B cell (primary cell): ENCODE measurements at regions not wholly inside any gene's neighbourhood (a gene's known extent, or its start where the extent isn't known, plus 50 kb on each side); places are given as distances from the start of the nearest gene placed in this dataset.

Experiments used
- ATAC-seq: fragments of 200-7000 bp; cut with Tn5 transposase; one replicate; pipeline ENCODE4 v1.10.0; 2021; ENCODE audit warnings: low read depth, mild to moderate bottlenecking, moderate number of reproducible peaks, moderate library complexity
- CTCF ChIA-PET: fragments of 350-600 bp; sonication (Branson Sonifier 250); formaldehyde crosslinking; loops from one replicate; lab custom pipeline; 2021; ENCODE audit warnings: antibody characterized with exemption, inconsistent platforms; lab: Charles Lee
- POLR2A ChIA-PET: fragments of 350-600 bp; sonication (Branson Sonifier 250); formaldehyde crosslinking; loops from one replicate; lab custom pipeline; 2021; ENCODE audit warnings: antibody characterized with exemption; lab: Charles Lee
- DNase-seq: peaks from one replicate; pipeline ENCODE4 v3.0.0; 2013
- H2AFZ ChIP-seq: 2 replicates; pipeline ENCODE4 v1.6.1; 2012; ENCODE audit warnings: mild to moderate bottlenecking, low read depth, low read length; ENCODE audit not compliant: insufficient read depth, poor library complexity, severe bottlenecking
- H3K27ac ChIP-seq, 2 donors: 1 replicate in 1 of 2; 2 replicates in 1 of 2; pipeline ENCODE4 v1.5.1; 2012 to 2013; ENCODE audit warnings: low read length in 2 of 2, mild to moderate bottlenecking in 2 of 2, moderate library complexity in 1 of 2
- H3K27me3 ChIP-seq, 4 experiments: fragments of 200-600 bp in 1 of 4; sonication (generic) in 1 of 4; replicated peaks in 1 of 4; 1 replicate in 2 of 4; 2 replicates in 2 of 4; pipeline versions ENCODE4 v1.6.1 to v1.7.0; 2013 to 2016; ENCODE audit warnings: low read length in 3 of 4, mild to moderate bottlenecking in 2 of 4, mixed read lengths in 1 of 4, moderate library complexity in 1 of 4; ENCODE audit not compliant: insufficient read depth in 4 of 4, control insufficient read depth in 3 of 4; ENCODE audit errors: control extremely low read depth in 1 of 4
- H3K36me3 ChIP-seq, 2 experiments: replicated peaks in 1 of 2; 1 replicate in 1 of 2; 2 replicates in 1 of 2; pipeline versions ENCODE4 v1.6.1 to v1.7.1; 2013; ENCODE audit warnings: low read length in 1 of 2; ENCODE audit not compliant: insufficient read depth in 2 of 2, control insufficient read depth in 1 of 2; ENCODE audit errors: control extremely low read depth in 1 of 2, extremely low read depth in 1 of 2
- H3K4me1 ChIP-seq, 2 donors: fragments of 200-600 bp in 1 of 2; sonication (generic) in 1 of 2; 1 replicate in 1 of 2; 2 replicates in 1 of 2; pipeline versions ENCODE4 v1.5.1 to v1.6.1; 2013 to 2017; ENCODE audit warnings: low read length in 2 of 2; ENCODE audit not compliant: control insufficient read depth in 2 of 2, insufficient read depth in 2 of 2
- H3K4me2 ChIP-seq: replicated peaks from 2 replicates; pipeline ENCODE3; 2012; ENCODE audit warnings: mild to moderate bottlenecking, low read depth, low read length; ENCODE audit not compliant: poor library complexity, severe bottlenecking
- H3K4me3 ChIP-seq, 5 experiments: fragments of 200-600 bp in 1 of 5; sonication (generic) in 1 of 5; 1 replicate in 3 of 5; 2 replicates in 2 of 5; pipeline versions ENCODE4 v1.5.1 to v1.7.0; 2011 to 2016; ENCODE audit warnings: low read length in 4 of 5, mild to moderate bottlenecking in 4 of 5, low read depth in 2 of 5, control low read depth in 1 of 5, moderate library complexity in 1 of 5; ENCODE audit not compliant: insufficient read depth in 1 of 5; ENCODE audit errors: control extremely low read depth in 1 of 5, extremely low read depth in 1 of 5
- H3K79me2 ChIP-seq: fragments of 200-600 bp; sonication (generic); one replicate; pipeline ENCODE4 v1.6.0; 2016; ENCODE audit warnings: low read length; ENCODE audit not compliant: control insufficient read depth, insufficient read depth
- H3K9ac ChIP-seq: fragments of 200-600 bp; sonication (generic); 2 replicates; pipeline ENCODE4 v1.6.1; 2017; ENCODE audit warnings: mild to moderate bottlenecking, low read length, moderate library complexity
- H3K9me3 ChIP-seq, 3 donors: one replicate each; pipeline versions ENCODE4 v1.6.1 to v1.7.1; 2013; ENCODE audit warnings: low read length in 2 of 3; ENCODE audit not compliant: control insufficient read depth in 2 of 3, insufficient read depth in 1 of 3; ENCODE audit errors: control extremely low read depth in 1 of 3
- H4K20me1 ChIP-seq: 2 replicates; pipeline ENCODE4 v1.6.0; 2012; ENCODE audit warnings: mild to moderate bottlenecking, low read length; ENCODE audit not compliant: insufficient read depth, control insufficient read depth, poor library complexity, severe bottlenecking
- H3K27ac Mint-ChIP-seq: one replicate; pipeline ENCODE4 v1.8.0; 2021; ENCODE audit warnings: mixed read lengths
- H3K27me3 Mint-ChIP-seq: one replicate; pipeline ENCODE4 v1.8.0; 2021; ENCODE audit warnings: mixed read lengths
- H3K4me1 Mint-ChIP-seq: one replicate; pipeline ENCODE4 v1.8.0; 2021; ENCODE audit warnings: mixed read lengths
- H3K4me3 Mint-ChIP-seq: one replicate; pipeline ENCODE4 v1.8.0; 2021; ENCODE audit warnings: mixed read lengths
- H3K9me3 Mint-ChIP-seq: one replicate; pipeline ENCODE4 v1.8.0; 2022; ENCODE audit warnings: mixed read lengths; ENCODE audit not compliant: insufficient read depth
- EZH2 ChIP-seq: IDR thresholded peaks from 2 replicates; pipeline ENCODE4 v1.6.1; 2012; ENCODE audit warnings: borderline replicate concordance, low read depth, mild to moderate bottlenecking, moderate library complexity, low read length; ENCODE audit not compliant: insufficient read depth, poor library complexity, severe bottlenecking
- WGBS: methylation state at CpG from one replicate; pipeline ENCODE4 v1.1.5; 2013; ENCODE audit warnings: missing lambda C conversion rate; ENCODE audit not compliant: insufficient coverage; 5-methylcytosine and 5-hydroxymethylcytosine counted together
- intact Hi-C: fragments of 100-400 bp; cut with micrococcal nuclease; formaldehyde crosslinking; loops from one replicate; pipeline ENCODE4 v1.10.0; 2022
- TF ChIP-seq, protein P1 (sequence below): fragments of 200-600 bp; IDR thresholded peaks from one replicate; pipeline ENCODE4 v1.8.0; 2022; ENCODE audit warnings: antibody characterized with exemption, mild to moderate bottlenecking

DNA sequence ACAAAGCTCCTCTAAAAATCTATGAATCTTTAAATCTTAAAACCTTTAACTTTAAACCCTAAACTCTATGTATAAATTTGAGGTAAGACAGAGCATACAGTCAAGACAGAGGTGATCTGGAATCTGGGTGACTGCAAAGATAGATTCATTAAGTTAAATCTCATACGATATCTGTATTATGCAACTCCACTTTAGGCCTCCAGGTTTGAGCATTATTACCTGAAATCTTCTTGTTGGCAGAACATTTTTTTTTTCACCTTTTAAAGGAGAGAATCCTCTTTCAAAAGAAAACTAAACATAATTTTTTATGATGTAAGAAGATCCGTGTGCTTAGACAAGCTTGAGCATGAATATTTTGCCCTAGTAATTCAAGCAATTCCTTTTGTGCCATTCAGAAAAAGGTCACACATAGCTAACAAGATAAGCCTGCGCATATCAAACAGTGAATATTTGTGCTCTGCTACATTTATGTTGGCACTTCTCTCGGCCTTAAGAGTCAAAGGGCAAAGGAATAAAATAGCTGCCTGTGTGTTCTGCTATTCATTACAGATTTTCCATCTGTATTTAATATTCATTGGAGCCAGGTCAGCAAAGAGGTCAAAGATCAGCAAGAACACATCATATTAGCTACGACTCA lies 163.3 kb downstream of the TMTC3 start:
- Histone ChIP-seq H3K79me2 (no peaks in the 10 kb centered on the region), H2AFZ (no peak overlapping the region), H3K9me3 (no peaks in the 10 kb centered on the region), H3K27ac (no peak overlapping the region), H3K9ac (no peak overlapping the region), H3K36me3 (no peaks in the 10 kb centered on the region), H3K4me3 (no peak overlapping the region), H3K27me3 (no peaks in the 10 kb centered on the region), H4K20me1 (no peaks in the 10 kb centered on the region), H3K4me1 (no peaks in the 10 kb centered on the region), H3K4me2 (no peak overlapping the region)
- CTCF ChIA-PET: no interaction called here
- intact Hi-C loops: no loop called here
- no peak for TF ChIP-seq EZH2
- TF ChIP-seq, protein P1, sequence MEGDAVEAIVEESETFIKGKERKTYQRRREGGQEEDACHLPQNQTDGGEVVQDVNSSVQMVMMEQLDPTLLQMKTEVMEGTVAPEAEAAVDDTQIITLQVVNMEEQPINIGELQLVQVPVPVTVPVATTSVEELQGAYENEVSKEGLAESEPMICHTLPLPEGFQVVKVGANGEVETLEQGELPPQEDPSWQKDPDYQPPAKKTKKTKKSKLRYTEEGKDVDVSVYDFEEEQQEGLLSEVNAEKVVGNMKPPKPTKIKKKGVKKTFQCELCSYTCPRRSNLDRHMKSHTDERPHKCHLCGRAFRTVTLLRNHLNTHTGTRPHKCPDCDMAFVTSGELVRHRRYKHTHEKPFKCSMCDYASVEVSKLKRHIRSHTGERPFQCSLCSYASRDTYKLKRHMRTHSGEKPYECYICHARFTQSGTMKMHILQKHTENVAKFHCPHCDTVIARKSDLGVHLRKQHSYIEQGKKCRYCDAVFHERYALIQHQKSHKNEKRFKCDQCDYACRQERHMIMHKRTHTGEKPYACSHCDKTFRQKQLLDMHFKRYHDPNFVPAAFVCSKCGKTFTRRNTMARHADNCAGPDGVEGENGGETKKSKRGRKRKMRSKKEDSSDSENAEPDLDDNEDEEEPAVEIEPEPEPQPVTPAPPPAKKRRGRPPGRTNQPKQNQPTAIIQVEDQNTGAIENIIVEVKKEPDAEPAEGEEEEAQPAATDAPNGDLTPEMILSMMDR: no peak
- H3K9me3 Mint-ChIP-seq: no peaks in the 10 kb centered on the region
- no peaks in the 10 kb centered on the region for H3K27me3 Mint-ChIP-seq
- no peak for DNase-seq
- H3K4me1 Mint-ChIP-seq: no peaks in the 10 kb centered on the region
- no peak for ATAC-seq
- H3K27ac Mint-ChIP-seq: no peak overlapping the region
- POLR2A ChIA-PET: no interaction called here
- H3K4me3 Mint-ChIP-seq: no peak overlapping the region
- 100% methylated on average over 1 of the region's 5 CpGs for WGBS

DNA sequence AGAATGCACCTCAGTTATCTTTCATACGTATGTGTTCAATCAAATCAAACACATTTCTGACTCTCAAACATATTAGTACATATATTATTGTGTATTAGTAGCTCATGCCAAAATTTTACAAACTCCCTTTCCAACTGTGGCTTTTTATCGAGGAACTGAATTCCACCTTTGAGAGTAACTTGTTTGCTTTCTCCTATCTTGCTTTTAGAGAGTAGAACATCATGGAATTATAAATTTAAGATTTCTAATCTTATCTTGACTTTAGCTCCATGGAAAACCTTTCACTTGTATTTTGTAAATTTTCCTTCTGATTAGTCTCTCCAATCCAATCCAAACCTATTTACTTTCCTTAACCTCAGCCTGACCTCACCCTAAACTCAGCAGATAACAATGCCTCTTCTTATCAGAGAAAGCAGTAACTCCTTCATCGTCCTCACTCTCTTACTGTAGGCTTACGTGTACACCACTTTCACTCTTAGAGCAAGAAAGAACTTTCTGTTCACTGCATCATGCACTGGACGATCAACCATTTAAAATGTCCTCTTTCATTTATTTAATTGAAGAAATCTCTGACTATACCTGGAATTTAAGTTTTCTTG lies 164.5 kb downstream of the TMTC3 start:
- TF ChIP-seq EZH2: no peak
- TF ChIP-seq, protein P1: no peak
- 89% methylated on average over 2 of the region's 5 CpGs for WGBS

More for the DNA sequence above, 164.5 kb downstream of the TMTC3 start:
- H3K27ac Mint-ChIP-seq: no peak overlapping the region
- H3K27ac ChIP-seq: no peak overlapping the region
- no peak for DNase-seq
- intact Hi-C loops: no loop called here
- no peaks in the 10 kb centered on the region for H3K4me1 ChIP-seq
- no peak for ATAC-seq
- H3K27me3 ChIP-seq: no peaks in the 10 kb centered on the region
- H3K9ac ChIP-seq: no peak overlapping the region
- no peaks in the 10 kb centered on the region for H3K79me2 ChIP-seq
- no peaks in the 10 kb centered on the region for H3K27me3 Mint-ChIP-seq
- CTCF ChIA-PET: no interaction called here
- H3K36me3 ChIP-seq: no peaks in the 10 kb centered on the region
- no peak overlapping the region for H3K4me3 ChIP-seq
- H3K9me3 Mint-ChIP-seq: no peaks in the 10 kb centered on the region
- no peak overlapping the region for H3K4me2 ChIP-seq
- H3K4me3 Mint-ChIP-seq: no peak overlapping the region
- POLR2A ChIA-PET: no interaction called here
- H2AFZ ChIP-seq: no peak overlapping the region
- no peaks in the 10 kb centered on the region for H3K4me1 Mint-ChIP-seq
- H4K20me1 ChIP-seq: no peaks in the 10 kb centered on the region
- no peaks in the 10 kb centered on the region for H3K9me3 ChIP-seq
